CD14-positive monocyte (primary cell): ENCODE measurements at regions not wholly inside any gene's neighbourhood (a gene's known extent, or its start where the extent isn't known, plus 50 kb on each side); places are given as distances from the start of the nearest gene placed in this dataset.

Source experiments
- DNase-seq, 3 donors: peaks; one replicate each; pipeline ENCODE4 v3.0.0-alpha.2; 2011 to 2022
- H2AFZ ChIP-seq: 2 replicates; pipeline ENCODE4 v1.6.0; 2012; ENCODE audit warnings: mild to moderate bottlenecking, low read depth, low read length, inconsistent platforms; ENCODE audit not compliant: insufficient read depth, poor library complexity, severe bottlenecking
- H3K27ac ChIP-seq, 2 donors: 1 replicate in 1 of 2; 2 replicates in 1 of 2; pipeline ENCODE4 v1.5.1; 2012 to 2013; ENCODE audit warnings: low read length in 2 of 2, control low read depth in 1 of 2, inconsistent platforms in 1 of 2, low read depth in 1 of 2, mild to moderate bottlenecking in 1 of 2
- H3K27me3 ChIP-seq, 2 donors: one replicate each; pipeline versions ENCODE4 v1.6.0 to v1.6.1; 2011 to 2013; ENCODE audit warnings: low read length in 2 of 2; ENCODE audit not compliant: control insufficient read depth in 2 of 2, insufficient read depth in 2 of 2
- H3K36me3 ChIP-seq, 2 donors: replicated peaks in 1 of 2; 1 replicate in 1 of 2; 2 replicates in 1 of 2; pipeline versions ENCODE4 v1.5.1 to v1.6.1; 2012 to 2013; ENCODE audit warnings: low read length in 2 of 2, control low read depth in 1 of 2, inconsistent platforms in 1 of 2, mild to moderate bottlenecking in 1 of 2; ENCODE audit not compliant: insufficient read depth in 2 of 2, control insufficient read depth in 1 of 2
- H3K4me1 ChIP-seq, 2 donors: 1 replicate in 1 of 2; 2 replicates in 1 of 2; pipeline versions ENCODE4 v1.5.1 to v1.6.1; 2012 to 2013; ENCODE audit warnings: low read length in 2 of 2, control low read depth in 1 of 2, inconsistent platforms in 1 of 2, mild to moderate bottlenecking in 1 of 2, moderate library complexity in 1 of 2; ENCODE audit not compliant: insufficient read depth in 2 of 2, control insufficient read depth in 1 of 2
- H3K4me2 ChIP-seq: replicated peaks from 2 replicates; pipeline ENCODE3; 2012; ENCODE audit warnings: low read length, moderate library complexity, mild to moderate bottlenecking; ENCODE audit not compliant: poor library complexity, severe bottlenecking; ENCODE audit errors: extremely low read depth
- H3K4me3 ChIP-seq, 3 experiments: fragments of 200-600 bp in 1 of 3; sonication (generic) in 1 of 3; replicated peaks in 1 of 3; 1 replicate in 2 of 3; 2 replicates in 1 of 3; pipeline ENCODE4 v1.5.1; 2011 to 2013; ENCODE audit warnings: low read length in 3 of 3, mild to moderate bottlenecking in 3 of 3, control low read depth in 2 of 3, low read depth in 2 of 3, inconsistent platforms in 1 of 3, moderate library complexity in 1 of 3
- H3K79me2 ChIP-seq: 2 replicates; pipeline ENCODE4 v1.6.0; 2012; ENCODE audit warnings: mild to moderate bottlenecking, control low read depth, inconsistent platforms, low read length, moderate library complexity; ENCODE audit not compliant: insufficient read depth
- H3K9ac ChIP-seq: 2 replicates; pipeline ENCODE4 v1.6.0; 2017; ENCODE audit warnings: low read length, mild to moderate bottlenecking; ENCODE audit not compliant: insufficient read depth, poor library complexity, severe bottlenecking
- H3K9me3 ChIP-seq, 2 donors: replicated peaks in 1 of 2; 1 replicate in 1 of 2; 2 replicates in 1 of 2; pipeline versions ENCODE4 v1.5.1 to v1.6.1; 2012 to 2013; ENCODE audit warnings: low read length in 2 of 2, control low read depth in 1 of 2; ENCODE audit not compliant: control insufficient read depth in 1 of 2, insufficient read depth in 1 of 2
- H4K20me1 ChIP-seq: 2 replicates; pipeline ENCODE4 v1.6.0; 2012; ENCODE audit warnings: mild to moderate bottlenecking, low read length, control low read depth, moderate library complexity; ENCODE audit not compliant: insufficient read depth
- H3K27ac Mint-ChIP-seq, 7 donors: one replicate each; pipeline ENCODE4 v1.8.0; 2020; ENCODE audit warnings: mild to moderate bottlenecking in 7 of 7, mixed read lengths in 7 of 7, moderate library complexity in 6 of 7, inconsistent platforms in 2 of 7
- H3K27me3 Mint-ChIP-seq, 3 donors: one replicate each; pipeline ENCODE4 v1.8.0; 2021 to 2022; ENCODE audit warnings: low read depth in 3 of 3, mild to moderate bottlenecking in 3 of 3, mixed read lengths in 3 of 3, moderate library complexity in 3 of 3, inconsistent platforms in 1 of 3
- H3K36me3 Mint-ChIP-seq, 2 donors: one replicate each; pipeline ENCODE4 v1.8.0; 2020; ENCODE audit warnings: mixed read lengths in 2 of 2, inconsistent platforms in 1 of 2, mild to moderate bottlenecking in 1 of 2
- H3K4me1 Mint-ChIP-seq: one replicate; pipeline ENCODE4 v1.8.0; 2020; ENCODE audit warnings: mild to moderate bottlenecking, mixed read lengths
- H3K4me3 Mint-ChIP-seq, 2 donors: one replicate each; pipeline ENCODE4 v1.8.0; 2020; ENCODE audit warnings: mild to moderate bottlenecking in 2 of 2, mixed read lengths in 2 of 2, moderate library complexity in 1 of 2
- H3K9me3 Mint-ChIP-seq, 7 donors: one replicate each; pipeline ENCODE4 v1.8.0; 2020 to 2022; ENCODE audit warnings: mixed read lengths in 7 of 7, mild to moderate bottlenecking in 6 of 7, moderate library complexity in 6 of 7, inconsistent platforms in 2 of 7
- WGBS: methylation state at CpG from one replicate; pipeline ENCODE4 v1.1.5; 2013; ENCODE audit warnings: missing lambda C conversion rate; ENCODE audit not compliant: insufficient coverage; 5-methylcytosine and 5-hydroxymethylcytosine counted together
- intact Hi-C, 2 donors: fragments of 100-400 bp; cut with micrococcal nuclease; formaldehyde crosslinking; loops; one replicate each; pipeline versions ENCODE4 v1.15.0 to v1.15.1; 2023
- TF ChIP-seq, protein P1 (sequence below): fragments of 200-600 bp; IDR thresholded peaks from one replicate; pipeline ENCODE4 v1.8.0; 2022; ENCODE audit warnings: antibody characterized with exemption, mild to moderate bottlenecking

- peaks cover 0 to 8% (median 2%) of the 10 kb centered on the region in 7 donors for H3K9me3 Mint-ChIP-seq
- Histone ChIP-seq H3K36me3 (no peaks in the 10 kb centered on the region), H3K4me2 (no peak overlapping the region), H3K4me1 (no peaks in the 10 kb centered on the region), H3K9me3 (no peaks in the 10 kb centered on the region), H2AFZ (no peak overlapping the region), H3K27me3 (no peaks in the 10 kb centered on the region), H3K27ac (no peak overlapping the region), H3K9ac (no peak overlapping the region), H4K20me1 (no peaks in the 10 kb centered on the region), H3K4me3 (no peak overlapping the region), H3K79me2 (no peaks in the 10 kb centered on the region)
- no peak overlapping the region for H3K27ac Mint-ChIP-seq
- no CpG with 5 or more reads among the region's 2 CpGs for WGBS
- no peaks in the 10 kb centered on the region for H3K36me3 Mint-ChIP-seq
- H3K4me3 Mint-ChIP-seq, result no peak overlapping the region
- H3K4me1 Mint-ChIP-seq, result no peaks in the 10 kb centered on the region
- TF ChIP-seq, protein P1, sequence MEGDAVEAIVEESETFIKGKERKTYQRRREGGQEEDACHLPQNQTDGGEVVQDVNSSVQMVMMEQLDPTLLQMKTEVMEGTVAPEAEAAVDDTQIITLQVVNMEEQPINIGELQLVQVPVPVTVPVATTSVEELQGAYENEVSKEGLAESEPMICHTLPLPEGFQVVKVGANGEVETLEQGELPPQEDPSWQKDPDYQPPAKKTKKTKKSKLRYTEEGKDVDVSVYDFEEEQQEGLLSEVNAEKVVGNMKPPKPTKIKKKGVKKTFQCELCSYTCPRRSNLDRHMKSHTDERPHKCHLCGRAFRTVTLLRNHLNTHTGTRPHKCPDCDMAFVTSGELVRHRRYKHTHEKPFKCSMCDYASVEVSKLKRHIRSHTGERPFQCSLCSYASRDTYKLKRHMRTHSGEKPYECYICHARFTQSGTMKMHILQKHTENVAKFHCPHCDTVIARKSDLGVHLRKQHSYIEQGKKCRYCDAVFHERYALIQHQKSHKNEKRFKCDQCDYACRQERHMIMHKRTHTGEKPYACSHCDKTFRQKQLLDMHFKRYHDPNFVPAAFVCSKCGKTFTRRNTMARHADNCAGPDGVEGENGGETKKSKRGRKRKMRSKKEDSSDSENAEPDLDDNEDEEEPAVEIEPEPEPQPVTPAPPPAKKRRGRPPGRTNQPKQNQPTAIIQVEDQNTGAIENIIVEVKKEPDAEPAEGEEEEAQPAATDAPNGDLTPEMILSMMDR, result no peak
- peaks cover 0 to 2% (median 0%) of the 10 kb centered on the region in 3 donors for H3K27me3 Mint-ChIP-seq
- intact Hi-C loops, result no loop called here
- no peak for DNase-seq
These were observed 168.8 kb downstream of the RCHY1 start for GRCh38 chr4:75345423-75345822.

GRCh38 chr4:75344915-75345314 lies 169.3 kb downstream of the RCHY1 start:
- no peaks in the 10 kb centered on the region for H4K20me1 ChIP-seq
- no peaks in the 10 kb centered on the region for H3K4me1 Mint-ChIP-seq

More at GRCh38 chr4:75344915-75345314, 169.3 kb downstream of the RCHY1 start:
- intact Hi-C loops, result no loop called here
- peaks cover 0 to 4% (median 0%) of the 10 kb centered on the region in 3 donors for H3K27me3 Mint-ChIP-seq
- no peaks in the 10 kb centered on the region for H3K4me1 ChIP-seq
- H3K79me2 ChIP-seq, result no peaks in the 10 kb centered on the region
- H3K9me3 Mint-ChIP-seq, result peaks cover 0 to 8% (median 2%) of the 10 kb centered on the region in 7 donors
- H3K36me3 Mint-ChIP-seq, result no peaks in the 10 kb centered on the region
- no peak overlapping the region for H3K9ac ChIP-seq
- no peak overlapping the region for H3K4me2 ChIP-seq
- no CpG with 5 or more reads among the region's 5 CpGs for WGBS
- H3K9me3 ChIP-seq, result no peaks in the 10 kb centered on the region
- no peak overlapping the region for H3K27ac Mint-ChIP-seq
- no peak for DNase-seq
- no peak overlapping the region for H3K27ac ChIP-seq
- TF ChIP-seq, protein P1, result no peak
- H2AFZ ChIP-seq, result no peak overlapping the region
- H3K27me3 ChIP-seq, result no peaks in the 10 kb centered on the region
- H3K4me3 Mint-ChIP-seq, result no peak overlapping the region
- H3K4me3 ChIP-seq, result no peak overlapping the region
- no peaks in the 10 kb centered on the region for H3K36me3 ChIP-seq
